ENCODE measurements at regions not wholly inside any gene's neighbourhood (a gene's known extent, or its start where the extent isn't known, plus 50 kb on each side); places are given as distances from the start of the nearest gene placed in this dataset.

DNA sequence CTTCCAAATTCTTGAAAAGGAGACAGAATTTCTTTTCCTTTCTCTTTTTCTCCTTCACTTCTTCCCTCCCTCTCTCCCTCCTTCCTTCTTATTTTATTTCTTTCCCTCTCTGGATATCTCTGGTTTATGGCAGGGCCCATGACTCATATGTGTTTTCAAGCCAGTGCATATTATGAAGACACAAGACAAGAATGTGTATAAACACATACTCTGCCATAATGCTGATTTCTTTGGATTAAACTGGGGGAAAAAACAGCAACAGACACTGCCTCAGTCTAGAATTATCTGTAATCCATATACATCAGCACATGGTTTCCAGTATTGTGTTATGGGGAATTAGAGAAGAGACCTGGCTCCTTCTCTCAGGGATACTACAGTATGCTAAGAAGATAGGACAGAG lies 82.8 kb upstream of the CPO start:
- no peak overlapping the region for H2BK120ac ChIP-seq (replicated peaks; ENCODE audit: low read depth, low read length)
- no peak overlapping the region for H3K18ac ChIP-seq (ENCODE audit: extremely low read depth, low read length)
- ChIA-PET POLR2A (ENCODE audit: partially characterized antibody) (no interaction called here), CTCF (ENCODE audit: partially characterized antibody) (no interaction called here)
- H2BK20ac ChIP-seq (ENCODE audit: low read length), result no peak overlapping the region
- H3K9me3 ChIP-seq (ENCODE audit: insufficient read depth in 2 of 2, low read depth in 1 of 2, low read length in 1 of 2), result no peaks in the 10 kb centered on the region
- H3K36me3 ChIP-seq (ENCODE audit: control insufficient read depth in 2 of 4, insufficient read depth in 4 of 4, low read length in 3 of 4), result no peaks in the 10 kb centered on the region
- H2AFZ ChIP-seq (ENCODE audit: low read length), result no peak overlapping the region
- H3K4me1 ChIP-seq (replicated peaks in 1 of 4; ENCODE audit: control insufficient read depth in 3 of 4, insufficient read depth in 4 of 4, low read length in 3 of 4), result peaks cover 0 to 3% (median 1%) of the 10 kb centered on the region in 4 experiments; a peak in 1 of 7 replicates
- no peaks in the 10 kb centered on the region for H3K23me2 ChIP-seq (ENCODE audit: low read depth, low read length)
- H4K20me1 ChIP-seq (replicated peaks in 1 of 2; ENCODE audit: control insufficient read depth in 1 of 2, insufficient read depth in 2 of 2, low read length in 2 of 2), result no peaks in the 10 kb centered on the region
- H2BK12ac ChIP-seq (ENCODE audit: low read depth, low read length), result no peak overlapping the region
- H4K5ac ChIP-seq (ENCODE audit: insufficient read length, low read depth, low read length), result no peak overlapping the region
- FAIRE-seq, result no peak
- no peak overlapping the region for H3K4ac ChIP-seq (replicated peaks; ENCODE audit: insufficient read length, low read depth, low read length)
- no peak overlapping the region for H3K14ac ChIP-seq (ENCODE audit: insufficient read length)
- H4K91ac ChIP-seq (replicated peaks; ENCODE audit: insufficient read length, low read length), result no peak overlapping the region
- H3K9ac ChIP-seq (replicated peaks in 1 of 4; ENCODE audit: extremely low read depth in 1 of 4, low read depth in 3 of 4, low read length in 3 of 4), result no peak overlapping the region
- H3K27me3 ChIP-seq (replicated peaks in 1 of 4; ENCODE audit: control insufficient read depth in 3 of 4, extremely low read depth in 1 of 4, insufficient read depth in 3 of 4, low read length in 3 of 4), result no peaks in the 10 kb centered on the region
- no peak overlapping the region for H2AK5ac ChIP-seq (ENCODE audit: low read depth, low read length)
- H3K79me2 ChIP-seq (ENCODE audit: control insufficient read depth in 1 of 2, insufficient read depth in 2 of 2, low read length in 2 of 2), result no peaks in the 10 kb centered on the region
- H3K56ac ChIP-seq (replicated peaks; ENCODE audit: insufficient read length, low read depth, low read length), result no peak overlapping the region
- no peak overlapping the region for H2BK5ac ChIP-seq (ENCODE audit: low read depth, low read length)
- H3K23ac ChIP-seq (ENCODE audit: insufficient read length), result no peak overlapping the region
- H3K27ac ChIP-seq (ENCODE audit: low read depth, low read length), result no peak overlapping the region
- no peak overlapping the region for H2BK15ac ChIP-seq (ENCODE audit: low read length)
- no peak overlapping the region for H3K4me3 ChIP-seq (ENCODE audit: extremely low read depth in 1 of 4, insufficient read depth in 2 of 4, low read depth in 3 of 4, low read length in 4 of 4)
- H3K4me2 ChIP-seq (ENCODE audit: insufficient read depth in 1 of 2, low read depth in 2 of 2, low read length in 2 of 2), result no peak overlapping the region
- H3K79me1 ChIP-seq (ENCODE audit: low read depth, low read length), result no peaks in the 10 kb centered on the region
- DNase-seq (ENCODE audit: low read depth in 1 of 2, low spot score in 2 of 2), result no peak
- H4K8ac ChIP-seq (ENCODE audit: extremely low read depth, insufficient read depth, low read length), result no peak overlapping the region
- no peak for TF ChIP-seq EGR1 (IDR thresholded peaks at IDR 0.05; ENCODE audit: borderline replicate concordance, low read depth, low read length)
- TF ChIP-seq, protein P1, sequence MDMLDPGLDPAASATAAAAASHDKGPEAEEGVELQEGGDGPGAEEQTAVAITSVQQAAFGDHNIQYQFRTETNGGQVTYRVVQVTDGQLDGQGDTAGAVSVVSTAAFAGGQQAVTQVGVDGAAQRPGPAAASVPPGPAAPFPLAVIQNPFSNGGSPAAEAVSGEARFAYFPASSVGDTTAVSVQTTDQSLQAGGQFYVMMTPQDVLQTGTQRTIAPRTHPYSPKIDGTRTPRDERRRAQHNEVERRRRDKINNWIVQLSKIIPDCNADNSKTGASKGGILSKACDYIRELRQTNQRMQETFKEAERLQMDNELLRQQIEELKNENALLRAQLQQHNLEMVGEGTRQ (IDR thresholded peaks at IDR 0.05; ENCODE audit: low read length), result no peak
